Neural crest cell (in vitro differentiated cells): ENCODE measurements at regions not wholly inside any gene's neighbourhood (a gene's known extent, or its start where the extent isn't known, plus 50 kb on each side); places are given as distances from the start of the nearest gene placed in this dataset.

Experiments
- DNase-seq: peaks from one replicate; pipeline ENCODE4 v3.0.0; 2021; ENCODE audit warnings: low read depth, mixed read lengths, low spot score
- H3K27ac Mint-ChIP-seq: one replicate; pipeline ENCODE4 v1.8.0; 2021; ENCODE audit warnings: mild to moderate bottlenecking, mixed read lengths; ENCODE audit not compliant: unreplicated experiment
- H3K27me3 Mint-ChIP-seq: 2 replicates; pipeline ENCODE4 v1.8.0; 2021; ENCODE audit warnings: low read depth, mild to moderate bottlenecking, mixed read lengths
- H3K36me3 Mint-ChIP-seq: 2 replicates; pipeline ENCODE4 v1.8.0; 2021; ENCODE audit warnings: low read depth, mild to moderate bottlenecking, mixed read lengths
- H3K4me1 Mint-ChIP-seq: 2 replicates; pipeline ENCODE4 v1.8.0; 2021; ENCODE audit warnings: mixed read lengths
- H3K4me3 Mint-ChIP-seq: one replicate; pipeline ENCODE4 v1.8.0; 2021; ENCODE audit warnings: mild to moderate bottlenecking, mixed read lengths
- H3K9me3 Mint-ChIP-seq: 2 replicates; pipeline ENCODE4 v1.8.0; 2021; ENCODE audit warnings: mixed read lengths
- TF ChIP-seq, protein P1 (sequence below): fragments of 200-600 bp; sonication (generic); conservative IDR thresholded peaks from 2 replicates; pipeline ENCODE4 v1.5.0; 2021; ENCODE audit warnings: antibody characterized with exemption, mild to moderate bottlenecking

GRCh38 chr11:38254913-38255312 lies 1656.9 kb upstream of the RAG2 start:
- no peak overlapping the region for H3K27ac Mint-ChIP-seq
- no peaks in the 10 kb centered on the region for H3K27me3 Mint-ChIP-seq
- DNase-seq = no peak
- H3K4me1 Mint-ChIP-seq = no peaks in the 10 kb centered on the region
- no peak overlapping the region for H3K4me3 Mint-ChIP-seq
- no peaks in the 10 kb centered on the region for H3K36me3 Mint-ChIP-seq
- TF ChIP-seq, protein P1, sequence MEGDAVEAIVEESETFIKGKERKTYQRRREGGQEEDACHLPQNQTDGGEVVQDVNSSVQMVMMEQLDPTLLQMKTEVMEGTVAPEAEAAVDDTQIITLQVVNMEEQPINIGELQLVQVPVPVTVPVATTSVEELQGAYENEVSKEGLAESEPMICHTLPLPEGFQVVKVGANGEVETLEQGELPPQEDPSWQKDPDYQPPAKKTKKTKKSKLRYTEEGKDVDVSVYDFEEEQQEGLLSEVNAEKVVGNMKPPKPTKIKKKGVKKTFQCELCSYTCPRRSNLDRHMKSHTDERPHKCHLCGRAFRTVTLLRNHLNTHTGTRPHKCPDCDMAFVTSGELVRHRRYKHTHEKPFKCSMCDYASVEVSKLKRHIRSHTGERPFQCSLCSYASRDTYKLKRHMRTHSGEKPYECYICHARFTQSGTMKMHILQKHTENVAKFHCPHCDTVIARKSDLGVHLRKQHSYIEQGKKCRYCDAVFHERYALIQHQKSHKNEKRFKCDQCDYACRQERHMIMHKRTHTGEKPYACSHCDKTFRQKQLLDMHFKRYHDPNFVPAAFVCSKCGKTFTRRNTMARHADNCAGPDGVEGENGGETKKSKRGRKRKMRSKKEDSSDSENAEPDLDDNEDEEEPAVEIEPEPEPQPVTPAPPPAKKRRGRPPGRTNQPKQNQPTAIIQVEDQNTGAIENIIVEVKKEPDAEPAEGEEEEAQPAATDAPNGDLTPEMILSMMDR = no peak
- peaks cover 4% of the 10 kb centered on the region for H3K9me3 Mint-ChIP-seq

GRCh38 chr11:38252620-38253019 lies 1654.6 kb upstream of the RAG2 start:
- H3K9me3 Mint-ChIP-seq = no peaks in the 10 kb centered on the region
- H3K4me3 Mint-ChIP-seq = no peak overlapping the region
- H3K36me3 Mint-ChIP-seq = no peaks in the 10 kb centered on the region
- TF ChIP-seq, protein P1 = no peak
- H3K27me3 Mint-ChIP-seq = no peaks in the 10 kb centered on the region
- no peaks in the 10 kb centered on the region for H3K4me1 Mint-ChIP-seq
- DNase-seq = no peak
- no peak overlapping the region for H3K27ac Mint-ChIP-seq

DNA sequence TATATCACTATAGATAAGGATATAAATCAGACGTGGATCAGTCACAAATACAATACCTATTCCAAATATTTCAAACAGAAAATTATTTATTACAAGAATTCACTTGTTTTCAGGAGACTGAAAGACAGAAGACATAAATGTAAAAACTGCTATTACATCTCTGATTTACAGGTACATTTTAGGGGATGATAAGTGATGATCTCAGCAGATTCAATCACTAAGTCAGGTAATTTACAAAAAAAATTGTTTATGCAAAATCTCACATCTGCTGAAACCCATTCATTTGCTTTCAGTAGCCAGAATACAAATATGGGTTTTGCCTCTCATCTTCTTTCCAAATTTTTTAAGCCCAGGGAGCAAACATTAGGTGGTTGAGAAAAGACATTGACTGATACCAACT lies 1648.4 kb upstream of the RAG2 start:
- Mint-ChIP-seq H3K9me3 (no peaks in the 10 kb centered on the region), H3K4me1 (no peaks in the 10 kb centered on the region), H3K27me3 (no peaks in the 10 kb centered on the region), H3K36me3 (no peaks in the 10 kb centered on the region), H3K27ac (no peak overlapping the region), H3K4me3 (no peak overlapping the region)
- TF ChIP-seq, protein P1 = no peak
- DNase-seq = no peak

DNA sequence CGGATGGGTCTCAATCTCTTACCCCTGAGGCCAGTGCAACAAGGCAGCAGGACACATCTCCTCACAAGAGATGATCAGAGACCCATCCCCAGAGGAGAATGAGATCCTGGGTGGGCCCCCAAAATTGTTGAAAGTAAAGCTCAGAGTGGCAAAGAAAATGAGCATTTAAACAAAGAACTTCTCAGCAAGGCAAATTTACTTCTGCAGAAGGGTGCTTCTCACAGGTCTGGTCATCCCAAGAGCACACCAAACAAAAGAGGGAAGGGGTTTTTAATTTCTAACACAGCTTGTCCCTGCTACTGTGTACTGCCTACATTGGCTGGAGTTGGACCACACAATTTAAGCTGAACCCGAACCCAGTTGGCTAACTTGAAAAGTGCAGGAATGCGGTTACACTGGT lies 1628.6 kb upstream of the RAG2 start:
- Mint-ChIP-seq H3K4me3 (no peak overlapping the region), H3K4me1 (no peaks in the 10 kb centered on the region), H3K27me3 (no peaks in the 10 kb centered on the region), H3K9me3 (peaks cover 25% of the 10 kb centered on the region), H3K36me3 (peaks cover 15% of the 10 kb centered on the region), H3K27ac (no peak overlapping the region)
- DNase-seq = no peak
- TF ChIP-seq, protein P1 = no peak

DNA sequence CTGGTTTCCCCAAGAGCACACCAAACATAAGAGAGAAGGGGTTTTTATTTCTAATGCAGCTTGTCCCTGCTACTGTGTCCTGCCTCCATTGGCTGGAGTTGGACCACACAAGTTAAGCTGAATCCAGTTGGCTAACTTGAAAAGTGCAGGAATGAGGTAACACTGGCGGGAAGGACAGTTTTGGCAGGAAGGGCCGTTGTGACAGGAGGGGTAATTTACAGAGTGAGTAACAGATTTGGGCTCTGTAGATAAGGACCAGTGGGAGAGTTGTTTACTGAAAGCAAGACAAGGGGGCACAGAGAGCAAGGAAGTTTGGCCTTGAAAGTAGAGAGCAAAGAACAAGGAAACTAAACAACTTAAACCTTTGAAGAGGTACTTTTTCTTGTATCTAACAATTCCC lies 1623.3 kb upstream of the RAG2 start:
- H3K4me1 Mint-ChIP-seq = no peaks in the 10 kb centered on the region
- H3K27ac Mint-ChIP-seq = no peak overlapping the region
- TF ChIP-seq, protein P1 = no peak
- DNase-seq = no peak
- no peak overlapping the region for H3K4me3 Mint-ChIP-seq
- H3K27me3 Mint-ChIP-seq = no peaks in the 10 kb centered on the region
- peaks cover 20% of the 10 kb centered on the region for H3K9me3 Mint-ChIP-seq
- peaks cover 6% of the 10 kb centered on the region for H3K36me3 Mint-ChIP-seq

DNA sequence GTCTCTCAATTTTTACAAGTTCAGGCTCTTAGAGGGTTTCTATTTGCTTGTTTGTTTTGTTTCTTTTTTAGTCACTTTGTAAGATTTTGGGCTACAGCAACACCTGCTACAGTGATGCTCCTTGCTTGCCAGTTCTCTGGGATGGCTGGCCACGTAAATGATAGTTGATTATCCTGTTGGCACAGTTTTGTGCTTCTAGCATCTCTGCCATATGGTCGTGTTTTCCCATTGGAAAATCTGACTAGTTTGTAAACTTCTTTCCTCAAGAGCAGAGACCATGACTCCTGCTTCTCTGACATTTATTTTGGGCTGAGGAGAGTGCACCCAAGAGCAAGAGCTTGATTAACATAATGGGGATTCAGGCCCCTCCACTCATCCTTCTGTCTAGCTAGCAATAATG lies 1621.6 kb upstream of the RAG2 start:
- H3K27me3 Mint-ChIP-seq = no peaks in the 10 kb centered on the region
- H3K4me3 Mint-ChIP-seq = no peak overlapping the region
- peaks cover 16% of the 10 kb centered on the region for H3K9me3 Mint-ChIP-seq
- TF ChIP-seq, protein P1 = no peak
- no peak overlapping the region for H3K27ac Mint-ChIP-seq
- peaks cover 3% of the 10 kb centered on the region for H3K36me3 Mint-ChIP-seq
- no peaks in the 10 kb centered on the region for H3K4me1 Mint-ChIP-seq
- DNase-seq = no peak
